Ishikawa (cell line): ENCODE measurements at regions not wholly inside any gene's neighbourhood (a gene's known extent, or its start where the extent isn't known, plus 50 kb on each side); places are given as distances from the start of the nearest gene placed in this dataset.

ENCODE experiments used
- CEBPB ChIP-seq: IDR thresholded peaks from 2 replicates; pipeline ENCODE4 v1.6.1; 2012
- CREB1 ChIP-seq: IDR thresholded peaks from 2 replicates; pipeline ENCODE4 v1.6.1; 2012; ENCODE audit warnings: low read depth
- EGR1 ChIP-seq: IDR thresholded peaks from 2 replicates; pipeline ENCODE4 v1.6.1; 2012
- EP300 ChIP-seq: IDR thresholded peaks from 2 replicates; pipeline ENCODE4 v1.6.1; 2012; ENCODE audit warnings: borderline replicate concordance
- FOXM1 ChIP-seq: IDR thresholded peaks from 2 replicates; pipeline ENCODE4 v1.6.1; 2012; ENCODE audit warnings: low read depth, borderline replicate concordance
- MAX ChIP-seq: IDR thresholded peaks from 2 replicates; pipeline ENCODE4 v1.6.1; 2012
- NFIC ChIP-seq: IDR thresholded peaks from 2 replicates; pipeline ENCODE4 v1.6.1; 2012
- RAD21 ChIP-seq: IDR thresholded peaks from 2 replicates; pipeline ENCODE4 v1.6.1; 2012; ENCODE audit warnings: low read depth
- REST ChIP-seq: IDR thresholded peaks from 2 replicates; pipeline ENCODE4 v1.6.1; 2012; ENCODE audit warnings: low read depth, mild to moderate bottlenecking
- TAF1 ChIP-seq: IDR thresholded peaks from 2 replicates; pipeline ENCODE4 v1.6.1; 2012; ENCODE audit warnings: low read depth, mild to moderate bottlenecking
- TCF12 ChIP-seq: IDR thresholded peaks from 2 replicates; pipeline ENCODE4 v1.6.1; 2012; ENCODE audit warnings: low read depth
- TEAD4 ChIP-seq: IDR thresholded peaks from 2 replicates; pipeline ENCODE4 v1.6.1; 2012
- USF1 ChIP-seq: IDR thresholded peaks from 2 replicates; pipeline ENCODE4 v1.6.1; 2012
- YY1 ChIP-seq: IDR thresholded peaks from 2 replicates; pipeline ENCODE4 v1.6.1; 2012; ENCODE audit warnings: low read depth
- ZBTB7A ChIP-seq: IDR thresholded peaks from 2 replicates; pipeline ENCODE4 v1.6.1; 2012; ENCODE audit warnings: low read depth

GRCh38 chr10:106424981-106425380 lies 739.5 kb downstream of the SORCS1 start:
- TF ChIP-seq CEBPB (no peak), EP300 (no peak), TCF12 (no peak), USF1 (no peak), TEAD4 (no peak), EGR1 (no peak), CREB1 (no peak), FOXM1 (no peak), ZBTB7A (no peak), YY1 (no peak), NFIC (no peak), RAD21 (no peak), TAF1 (no peak), MAX (no peak), REST (no peak)

- no peak for TF ChIP-seq CREB1
- TF ChIP-seq TEAD4, result no peak
- TF ChIP-seq NFIC, result no peak
- TF ChIP-seq YY1, result no peak
- no peak for TF ChIP-seq USF1
- no peak for TF ChIP-seq EP300
- no peak for TF ChIP-seq MAX
- TF ChIP-seq EGR1, result no peak
- no peak for TF ChIP-seq TAF1
- no peak for TF ChIP-seq CEBPB
- TF ChIP-seq TCF12, result no peak
- TF ChIP-seq REST, result no peak
- TF ChIP-seq ZBTB7A, result no peak
- no peak for TF ChIP-seq FOXM1
- TF ChIP-seq RAD21, result no peak
Measured at GRCh38 chr10:106424054-106424453, 740.5 kb downstream of the SORCS1 start.

- TF ChIP-seq TCF12 (no peak), CEBPB (no peak), RAD21 (no peak), NFIC (no peak), ZBTB7A (no peak), YY1 (no peak), EGR1 (no peak), TAF1 (no peak), REST (no peak), CREB1 (no peak), MAX (no peak)
Measured at GRCh38 chr10:106410331-106410730, 754.2 kb downstream of the SORCS1 start.

- TF ChIP-seq EGR1 (no peak), NFIC (no peak), CREB1 (no peak), MAX (no peak), YY1 (no peak), FOXM1 (no peak), REST (no peak), TCF12 (no peak)
Measured at GRCh38 chr10:106405141-106405540, 759.4 kb downstream of the SORCS1 start.
